ENCODE measurements at regions not wholly inside any gene's neighbourhood (a gene's known extent, or its start where the extent isn't known, plus 50 kb on each side); places are given as distances from the start of the nearest gene placed in this dataset.
"Not testable (repeated sequence)": the region's sequence is repeated elsewhere in the genome, so short reads cannot be mapped to it uniquely, and the experiment has no call there.

- not testable (repeated sequence) for TF ChIP-seq POLR2A, CTCF (IDR thresholded peaks at IDR 0.05)
Observed at GRCh38 chr9:87410047-87411005, 87.3 kb upstream of the DAPK1 start.

Measured in vagina (tissue), 2 donors.